T-helper 22 cell (primary cell): ENCODE measurements at regions not wholly inside any gene's neighbourhood (a gene's known extent, or its start where the extent isn't known, plus 50 kb on each side); places are given as distances from the start of the nearest gene placed in this dataset.
"Not testable (repeated sequence)": the region's sequence is repeated elsewhere in the genome, so short reads cannot be mapped to it uniquely, and the experiment has no call there.

ENCODE experiments used
- DNase-seq: peaks from one replicate; pipeline ENCODE4 v3.0.0-alpha.2; 2020; ENCODE audit warnings: low read depth

- DNase-seq, result no peak
Observed at GRCh38 chr13:21913010-21913409, 242.1 kb downstream of the FGF9 start.

DNA sequence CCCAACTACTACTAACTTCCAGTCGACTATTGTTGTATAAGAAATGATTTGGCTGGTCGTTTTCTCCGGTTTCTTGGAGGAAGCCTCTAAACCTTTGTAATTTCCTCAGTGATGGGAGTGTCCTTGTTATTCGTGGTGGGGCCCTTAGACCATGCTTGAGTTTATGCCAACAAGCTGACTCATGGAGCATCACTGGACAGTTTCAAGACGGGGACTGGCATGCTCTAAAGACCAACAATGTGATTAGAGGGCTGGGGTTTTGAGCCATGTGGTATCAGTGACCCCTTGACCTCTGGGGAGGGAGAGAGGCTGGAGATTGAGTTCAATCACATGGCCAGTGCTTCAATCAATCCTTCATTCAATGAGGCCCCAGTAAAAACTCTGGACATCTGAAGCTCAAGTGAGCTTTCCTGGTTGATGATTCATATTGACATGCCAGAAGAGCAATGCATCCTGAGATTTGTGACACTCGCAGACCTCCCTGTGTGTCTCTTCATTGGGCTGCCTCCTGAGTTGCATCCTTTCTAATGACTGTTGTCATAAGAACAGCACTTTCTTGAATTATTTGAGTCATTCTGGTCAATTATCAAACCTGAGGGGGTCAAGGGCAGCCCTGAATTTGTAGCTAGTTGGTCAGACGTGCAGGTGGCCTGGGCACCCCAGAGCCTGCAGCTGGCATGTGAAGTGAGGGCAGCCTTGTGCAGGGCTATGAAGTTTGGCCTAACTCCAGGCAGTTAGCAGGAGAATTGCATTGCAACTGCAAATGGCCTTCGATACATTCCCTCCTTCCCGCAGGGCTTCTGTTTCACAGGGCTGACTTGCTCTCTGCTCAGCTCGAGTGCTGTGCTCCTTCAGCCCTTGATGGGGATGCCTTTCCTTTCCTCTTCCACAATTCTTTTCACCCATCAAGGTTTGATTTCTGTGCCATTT, 246.5 kb downstream of the FGF9 start:
- no peak for DNase-seq

GRCh38 chr13:21920802-21921201, 249.9 kb downstream of the FGF9 start:
- not testable (repeated sequence) for DNase-seq

- no peak for DNase-seq
Observed at GRCh38 chr13:21924958-21925357, 254.1 kb downstream of the FGF9 start.

- no peak for DNase-seq
Observed at GRCh38 chr13:21925720-21926119, 254.8 kb downstream of the FGF9 start.

GRCh38 chr13:21929400-21929799, 258.5 kb downstream of the FGF9 start:
- DNase-seq, result no peak

GRCh38 chr13:21930536-21930935, 259.7 kb downstream of the FGF9 start:
- DNase-seq, result no peak

GRCh38 chr13:21932578-21932977, 261.7 kb downstream of the FGF9 start:
- no peak for DNase-seq

DNA sequence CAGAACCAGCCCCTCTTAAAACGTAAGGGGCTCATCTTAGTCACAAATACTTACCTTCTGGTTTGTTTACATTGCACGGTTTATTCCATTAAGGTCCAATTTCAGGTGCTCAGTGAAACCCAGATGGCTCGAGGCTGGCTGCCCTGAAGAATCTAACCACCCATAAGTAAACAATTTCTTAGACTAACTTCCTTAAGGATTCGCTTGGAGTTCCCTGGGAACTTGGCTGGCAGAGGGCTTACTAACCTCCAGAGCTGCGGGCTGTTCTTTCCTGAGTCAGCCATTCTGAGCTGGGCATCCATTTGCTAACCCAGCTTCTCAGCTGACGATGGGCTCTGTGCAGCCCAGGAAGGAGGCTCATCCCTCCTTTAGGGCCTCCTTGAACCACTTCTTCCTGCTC, 262.1 kb downstream of the FGF9 start:
- no peak for DNase-seq

- DNase-seq, result no peak
Observed at GRCh38 chr13:21934284-21934683, 263.4 kb downstream of the FGF9 start.

- DNase-seq, result no peak
Observed at GRCh38 chr13:21936674-21937073, 265.8 kb downstream of the FGF9 start.

DNA sequence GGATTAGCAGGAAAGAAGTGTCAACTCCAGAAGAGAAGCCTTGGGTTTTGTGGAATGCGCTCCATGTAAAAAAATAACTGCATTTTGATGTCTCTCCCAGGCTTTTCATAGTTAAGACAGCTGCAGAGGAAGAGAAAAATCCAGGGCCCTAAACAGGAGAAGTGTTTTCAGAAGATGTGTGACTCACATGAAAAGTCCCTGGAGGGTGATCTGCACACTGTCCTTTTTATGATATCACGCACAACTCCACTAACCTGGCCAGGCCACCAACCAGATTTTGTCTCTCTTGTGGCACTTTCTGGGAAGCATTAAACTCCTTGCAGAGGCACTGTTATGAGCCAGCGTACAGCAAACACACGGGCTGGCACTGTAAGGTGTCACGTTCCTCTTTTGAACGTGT, 267.3 kb downstream of the FGF9 start:
- DNase-seq, result no peak

DNA sequence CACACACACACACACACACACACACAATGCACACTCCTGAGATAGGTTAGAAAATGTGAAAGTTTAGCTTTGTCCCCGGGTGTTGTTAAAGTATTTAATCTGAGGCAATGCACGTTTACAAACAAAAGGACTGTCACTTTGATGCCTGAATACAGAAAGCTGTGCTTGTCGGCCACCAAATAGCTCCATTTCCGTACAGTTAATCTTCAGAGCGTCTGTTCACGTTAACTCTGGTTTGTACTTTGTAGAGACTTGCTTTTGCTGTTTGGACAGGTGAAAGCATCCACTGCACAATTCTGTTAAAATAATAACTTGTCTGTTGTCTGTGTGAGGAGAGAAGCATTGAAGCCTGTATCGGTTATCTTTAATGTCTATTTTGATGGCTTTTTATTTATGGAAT, 267.8 kb downstream of the FGF9 start:
- no peak for DNase-seq

DNA sequence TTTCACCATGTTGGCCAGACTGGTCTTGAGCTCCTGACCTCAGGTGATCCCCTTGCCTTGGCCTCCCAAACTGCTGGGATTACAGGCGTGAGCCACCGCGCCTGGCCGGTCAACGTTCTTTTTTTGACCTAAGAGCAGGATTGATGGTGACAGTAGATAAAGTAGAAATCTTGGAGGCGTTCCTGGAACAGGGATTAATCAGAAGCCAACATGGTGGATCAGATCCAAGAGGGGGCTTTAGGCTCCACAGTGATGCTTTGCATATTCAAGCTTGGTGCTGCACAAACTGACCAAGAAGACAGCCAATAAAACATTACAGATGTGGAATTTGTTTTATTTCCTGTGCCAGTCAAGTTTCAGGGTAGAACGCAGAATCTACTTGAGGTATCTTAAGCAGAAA, 271.2 kb downstream of the FGF9 start:
- no peak for DNase-seq

GRCh38 chr13:21944610-21945009, 273.7 kb downstream of the FGF9 start:
- DNase-seq, result no peak

DNA sequence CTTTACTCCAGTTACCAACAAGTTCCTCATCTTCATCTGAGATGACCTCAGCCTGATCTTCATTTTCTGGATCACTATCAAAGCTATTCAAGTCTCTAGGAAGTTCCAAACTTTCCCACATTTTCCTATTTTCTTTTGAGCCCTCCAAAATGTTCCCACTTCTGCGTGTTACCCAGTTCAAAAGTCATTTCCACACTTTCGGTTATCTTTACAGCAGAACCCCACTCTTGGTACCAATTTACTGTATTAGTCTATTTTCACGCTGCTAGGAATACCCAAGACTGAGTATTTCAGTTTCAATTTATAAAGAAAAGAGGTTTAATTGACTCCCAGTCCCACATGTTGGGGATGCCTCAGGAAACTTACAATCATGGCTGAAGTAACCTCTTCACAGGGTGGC, 274.3 kb downstream of the FGF9 start:
- no peak for DNase-seq

- no peak for DNase-seq
Observed at GRCh38 chr13:21946964-21947363, 276.1 kb downstream of the FGF9 start.

DNA sequence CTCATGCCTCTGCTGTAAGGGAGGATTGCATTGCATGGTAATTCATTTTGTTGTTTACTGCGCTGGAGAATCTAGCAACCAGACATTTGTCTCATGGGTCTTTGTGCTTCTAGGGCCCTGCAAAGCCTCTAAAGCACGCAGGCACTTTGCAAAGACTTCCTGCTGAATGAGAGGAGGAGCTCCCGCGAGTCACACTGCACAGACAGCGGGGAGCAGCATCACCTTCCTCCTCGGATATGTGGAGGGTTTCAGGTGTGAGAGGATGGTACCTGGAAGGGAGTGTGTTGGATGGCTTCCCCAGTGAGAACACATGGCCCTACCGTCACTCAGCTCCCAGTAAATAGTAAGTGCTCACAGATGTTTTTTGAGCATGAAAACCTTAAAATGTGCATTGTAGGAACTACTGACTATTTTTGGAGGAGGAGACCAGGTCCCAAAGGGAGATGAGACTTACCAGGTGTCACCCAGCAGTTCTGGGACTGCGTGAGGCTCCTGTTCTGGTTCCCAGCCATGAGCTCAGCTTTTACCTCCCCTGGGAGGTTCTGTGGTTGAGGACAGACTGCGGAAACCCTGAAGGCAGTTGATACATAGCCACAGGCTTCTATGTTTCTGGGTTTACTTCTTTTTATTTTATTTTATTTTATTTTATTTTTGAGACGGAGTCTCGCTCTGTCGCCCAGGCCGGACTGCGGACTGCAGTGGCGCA, 278.0 kb downstream of the FGF9 start:
- DNase-seq, result no peak

GRCh38 chr13:21949818-21950429, 279.1 kb downstream of the FGF9 start:
- DNase-seq, result no peak

GRCh38 chr13:21956666-21957065, 285.8 kb downstream of the FGF9 start:
- DNase-seq, result no peak

DNA sequence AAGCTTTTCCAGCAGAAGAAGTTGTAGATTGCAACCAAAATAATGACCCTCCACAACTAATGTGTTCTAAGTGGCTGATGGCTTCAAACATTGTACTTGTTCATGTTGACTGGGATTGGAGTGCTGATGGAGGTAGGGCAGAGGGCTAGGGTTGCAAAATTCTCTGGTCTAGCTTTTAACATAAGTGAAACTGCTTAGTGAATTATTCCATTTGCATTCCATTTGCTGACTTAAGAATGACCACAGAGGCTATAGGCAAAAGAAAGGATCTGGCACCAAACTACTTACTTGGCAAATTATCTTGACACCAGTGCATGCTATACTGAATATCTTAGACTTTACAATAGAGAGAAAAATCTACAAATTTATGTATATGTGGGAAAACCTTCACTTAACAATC, 287.0 kb downstream of the FGF9 start:
- no peak for DNase-seq

DNA sequence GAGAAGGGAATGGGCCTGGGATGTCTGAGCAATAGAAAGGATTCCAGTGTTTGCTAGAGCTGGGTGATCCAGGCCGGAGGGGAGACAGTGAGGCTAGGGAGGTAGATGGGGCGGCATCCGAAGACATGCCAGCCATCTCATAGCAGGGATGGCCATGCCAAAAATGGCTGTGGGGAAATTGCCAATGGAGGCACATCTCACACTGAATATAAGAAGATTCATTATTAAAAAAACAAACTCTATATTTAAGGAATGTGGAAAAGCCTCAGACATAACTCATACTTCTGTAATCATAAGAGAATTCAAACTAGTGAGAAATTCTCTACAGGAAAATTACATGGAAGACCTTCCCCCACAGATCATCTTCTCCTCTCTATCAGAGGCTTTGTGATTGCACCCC, 289.2 kb downstream of the FGF9 start:
- no peak for DNase-seq

DNA sequence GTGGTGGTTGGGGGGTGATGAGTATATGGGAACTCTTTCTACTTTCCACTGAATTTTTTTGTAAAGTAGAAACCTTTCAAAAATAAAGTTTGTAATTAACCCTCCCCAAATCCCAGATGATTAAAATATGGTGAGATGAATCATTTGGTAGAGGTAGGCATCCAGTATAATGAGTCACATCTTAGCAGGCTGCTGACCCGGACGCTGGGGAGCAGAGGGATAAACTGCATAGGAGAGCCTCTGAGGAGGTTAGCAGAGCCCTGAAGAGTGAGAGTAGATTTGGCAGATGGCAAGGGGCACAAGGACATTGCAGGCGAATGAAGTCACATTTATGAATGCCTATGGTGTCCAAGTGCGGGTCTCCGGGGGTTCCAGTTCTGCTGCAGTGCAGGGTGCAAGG, 293.8 kb downstream of the FGF9 start:
- DNase-seq, result no peak
